GM19023 (cell line): ENCODE measurements at regions not wholly inside any gene's neighbourhood (a gene's known extent, or its start where the extent isn't known, plus 50 kb on each side); places are given as distances from the start of the nearest gene placed in this dataset.
"Not testable (repeated sequence)": the region's sequence is repeated elsewhere in the genome, so short reads cannot be mapped to it uniquely, and the experiment has no call there.

ENCODE experiments used
- ATAC-seq: cut with Tn5 transposase; IDR thresholded peaks from one replicate; pipeline ENCODE4 v1.9.1; 2021; ENCODE audit warnings: mild to moderate bottlenecking, moderate library complexity; ENCODE audit not compliant: unreplicated experiment

- not testable (repeated sequence) for ATAC-seq
Measured at GRCh38 chr6:74343321-74343720, 647.3 kb downstream of the CD109 start.

GRCh38 chr6:74334722-74335121 is 638.7 kb downstream of the CD109 start:
- no peak for ATAC-seq

GRCh38 chr6:74333406-74333805 is 637.4 kb downstream of the CD109 start:
- ATAC-seq = no peak

GRCh38 chr6:74320715-74321114 is 624.7 kb downstream of the CD109 start:
- no peak for ATAC-seq

- no peak for ATAC-seq
Measured at GRCh38 chr6:74320074-74320473, 624.1 kb downstream of the CD109 start.

- ATAC-seq = no peak
Measured at GRCh38 chr6:74319292-74319691, 623.3 kb downstream of the CD109 start.

- ATAC-seq = no peak
Measured at GRCh38 chr6:74318738-74319137, 622.7 kb downstream of the CD109 start.

- ATAC-seq = no peak
Measured at GRCh38 chr6:74312081-74312480, 616.1 kb downstream of the CD109 start.

GRCh38 chr6:74311431-74311830 is 615.4 kb downstream of the CD109 start:
- no peak for ATAC-seq

- no peak for ATAC-seq
Measured at GRCh38 chr6:74289884-74290283, 593.9 kb downstream of the CD109 start.

- ATAC-seq = no peak
Measured at GRCh38 chr6:74287932-74288331, 591.9 kb downstream of the CD109 start.

- no peak for ATAC-seq
Measured at GRCh38 chr6:74287441-74287840, 591.4 kb downstream of the CD109 start.

- ATAC-seq = no peak
Measured at GRCh38 chr6:74284284-74284683, 588.3 kb downstream of the CD109 start.

GRCh38 chr6:74283532-74283931 is 587.5 kb downstream of the CD109 start:
- ATAC-seq = no peak

- no peak for ATAC-seq
Measured at GRCh38 chr6:74282143-74282689, 586.2 kb downstream of the CD109 start.

GRCh38 chr6:74280130-74280692 is 584.2 kb downstream of the CD109 start:
- no peak for ATAC-seq

- no peak for ATAC-seq
Measured at GRCh38 chr6:74277777-74278186, 581.8 kb downstream of the CD109 start.

GRCh38 chr6:74273541-74273940 is 577.5 kb downstream of the CD109 start:
- no peak for ATAC-seq

- ATAC-seq = no peak
Measured at GRCh38 chr6:74269600-74269858, 573.5 kb downstream of the CD109 start.

GRCh38 chr6:74268815-74269599 is 573.0 kb downstream of the CD109 start:
- no peak for ATAC-seq

GRCh38 chr6:74259981-74260380 is 564.0 kb downstream of the CD109 start:
- no peak for ATAC-seq

- ATAC-seq = no peak
Measured at GRCh38 chr6:74256781-74257180, 560.8 kb downstream of the CD109 start.

- ATAC-seq = no peak
Measured at GRCh38 chr6:74256381-74256780, 560.4 kb downstream of the CD109 start.
